ENCODE measurements at regions not wholly inside any gene's neighbourhood (a gene's known extent, or its start where the extent isn't known, plus 50 kb on each side); places are given as distances from the start of the nearest gene placed in this dataset.

GRCh38 chr5:113755516-113755915 is 242.0 kb downstream of the YTHDC2 start (continued):
- TF ChIP-seq HINFP (tag; conservative IDR thresholded peaks at IDR 0.05; ENCODE audit: low read depth) (no peak), CAMTA2 (CRISPR knock-in tag; conservative IDR thresholded peaks at IDR 0.05) (no peak), STAT5A (IDR thresholded peaks at IDR 0.05; ENCODE audit: borderline replicate concordance, low read length) (no peak)

GRCh38 chr5:113757508-113757907 is 244.0 kb downstream of the YTHDC2 start:
- DNase-seq (ENCODE audit: extremely low read depth in 1 of 4, low spot score in 3 of 4) = no peak
- H3K36me3 ChIP-seq (ENCODE audit: control insufficient read depth, insufficient read depth, low read length) = no peaks in the 10 kb centered on the region
- H2AFZ ChIP-seq (ENCODE audit: low read depth, low read length) = no peak overlapping the region
- ChIA-PET CTCF (ENCODE audit: low intra/inter-chr PET ratio) (no interaction called here), POLR2A (no interaction called here)
- no peaks in the 10 kb centered on the region for H3K9me1 ChIP-seq (ENCODE audit: control insufficient read depth, insufficient read depth, low read length)
- 0% methylated on average over 2 of the region's 2 CpGs for WGBS (ENCODE audit: insufficient coverage, low coverage, missing lambda C conversion rate)
- intact Hi-C loops (cut with micrococcal nuclease) = no loop called here
- no peaks in the 10 kb centered on the region for H3K9me3 ChIP-seq (replicated peaks; ENCODE audit: control insufficient read depth, insufficient read depth, low read depth, low read length)
- H3K79me2 ChIP-seq (ENCODE audit: control insufficient read depth, insufficient read depth, low read length) = no peaks in the 10 kb centered on the region
- no peaks in the 10 kb centered on the region for H4K20me1 ChIP-seq (replicated peaks; ENCODE audit: control insufficient read depth, insufficient read depth, low read length)
- no peaks in the 10 kb centered on the region for H3K27me3 ChIP-seq (ENCODE audit: control insufficient read depth in 2 of 2, insufficient read depth in 2 of 2, low read length in 2 of 2)
- H3K4me2 ChIP-seq (ENCODE audit: insufficient read depth, low read length) = no peak overlapping the region
- H3K4me1 ChIP-seq (replicated peaks in 1 of 2; ENCODE audit: control insufficient read depth in 2 of 2, insufficient read depth in 2 of 2, low read length in 2 of 2) = no peaks in the 10 kb centered on the region
- BruUV-seq (replicated peaks) = no TSS peak
- H3K27ac ChIP-seq (ENCODE audit: extremely low read depth, low read depth, low read length) = no peak overlapping the region
- in situ Hi-C loops (cut with MboI) = no loop called here
- H3K9ac ChIP-seq (ENCODE audit: insufficient read depth in 1 of 2, low read depth in 2 of 2, low read length in 2 of 2) = no peak overlapping the region
- no peak for ATAC-seq
- FAIRE-seq = no peak
- H3K4me3 ChIP-seq = no peak overlapping the region
- TF ChIP-seq TCF3 (CRISPR knock-in tag; IDR thresholded peaks at IDR 0.05) (no peak), NFE2 (IDR thresholded peaks at IDR 0.05; ENCODE audit: low read depth) (no peak), ZNF707 (CRISPR knock-in tag; conservative IDR thresholded peaks at IDR 0.05) (no peak), PTBP1 (IDR thresholded peaks at IDR 0.05; ENCODE audit: low read depth, low read length) (no peak), SMC3 (conservative IDR thresholded peaks at IDR 0.05; ENCODE audit: insufficient read depth, low read depth, low read length) (no peak), SFPQ (IDR thresholded peaks at IDR 0.05; ENCODE audit: low read depth, low read length) (no peak), MYNN (IDR thresholded peaks at IDR 0.05) (no peak), MYNN (CRISPR knock-in tag; IDR thresholded peaks at IDR 0.05) (no peak), GMEB1 (CRISPR knock-in tag; IDR thresholded peaks at IDR 0.05) (no peak), ZNF124 (CRISPR knock-in tag; IDR thresholded peaks at IDR 0.05) (no peak), COPS2 (conservative IDR thresholded peaks at IDR 0.05) (no peak), RUNX1 (IDR thresholded peaks at IDR 0.05; ENCODE audit: low read depth) (no peak), MXI1 (IDR thresholded peaks at IDR 0.05; ENCODE audit: low read depth, low read length) (no peak), SMAD1 (IDR thresholded peaks at IDR 0.05; ENCODE audit: low read depth, low read length, partially characterized antibody) (no peak), RB1 (IDR thresholded peaks at IDR 0.05; ENCODE audit: low read depth) (no peak)
